Transverse colon (tissue), 4 donors: ENCODE measurements at regions not wholly inside any gene's neighbourhood (a gene's known extent, or its start where the extent isn't known, plus 50 kb on each side); places are given as distances from the start of the nearest gene placed in this dataset.

ENCODE experiments used
- CTCF ChIP-seq, 5 experiments: fragments of 200-600 bp in 3 of 5; fragments of 450-650 bp in 2 of 5; sonication (generic) in 3 of 5; IDR thresholded peaks; 1 replicate in 2 of 5; 2 replicates in 3 of 5; pipeline ENCODE4 v1.5.1; 2016 to 2017; ENCODE audit warnings: antibody characterized with exemption in 5 of 5, inconsistent platforms in 3 of 5, mild to moderate bottlenecking in 2 of 5, moderate library complexity in 1 of 5
- EP300 ChIP-seq: sonication (generic); formaldehyde crosslinking; IDR thresholded peaks from one replicate; pipeline ENCODE4 v1.6.1; 2017; ENCODE audit warnings: antibody characterized with exemption, low read depth
- POLR2A ChIP-seq: fragments of 450-650 bp; IDR thresholded peaks from one replicate; pipeline ENCODE4 v1.6.1; 2016; ENCODE audit warnings: antibody characterized with exemption, mild to moderate bottlenecking, moderate library complexity
- POLR2AphosphoS5 ChIP-seq, 3 donors: sonication (generic); formaldehyde crosslinking; IDR thresholded peaks; one replicate each; pipeline ENCODE4 v1.6.1; 2016; ENCODE audit warnings: antibody characterized with exemption in 3 of 3

- TF ChIP-seq EP300: no peak
- TF ChIP-seq CTCF (IDR thresholded peaks at IDR 0.05): no peak
- no peak for TF ChIP-seq POLR2A
- TF ChIP-seq POLR2AphosphoS5 (IDR thresholded peaks at IDR 0.05): no peak
Observed at GRCh38 chr5:145446412-145446811, 388.7 kb downstream of the PRELID2 start.
